IMR-90 (cell line): ENCODE measurements at regions not wholly inside any gene's neighbourhood (a gene's known extent, or its start where the extent isn't known, plus 50 kb on each side); places are given as distances from the start of the nearest gene placed in this dataset.

Source experiments
- ATAC-seq: fragments of 200-7000 bp; cut with Tn5 transposase; 2 replicates; pipeline ENCODE4 v1.9.1; 2020; ENCODE audit warnings: low read depth, mild to moderate bottlenecking, moderate library complexity
- BruUV-seq: library from RNA; stranded (reverse); fragments of 400-500 nt; replicated peaks from 2 replicates; lab custom pipeline; 2021; lab: Mats Ljungman, UMichigan
- CTCF ChIA-PET: fragments of 300-600 bp; formaldehyde crosslinking; extraction: SDS; loops from one replicate; lab custom pipeline; 2021; ENCODE audit warnings: antibody characterized with exemption; lab: Yijun Ruan, JAX
- POLR2A ChIA-PET: fragments of 300-600 bp; sonication (Branson Sonifier 250); formaldehyde crosslinking; loops from one replicate; lab custom pipeline; 2022; ENCODE audit warnings: antibody characterized with exemption; ENCODE audit not compliant: unreplicated experiment; lab: Charles Lee
- DNase-seq: peaks from one replicate; pipeline ENCODE4 v3.0.0; 2013
- H2AFZ ChIP-seq: replicated peaks from 2 replicates; pipeline ENCODE3; 2013; ENCODE audit warnings: low read length, mild to moderate bottlenecking; ENCODE audit not compliant: poor library complexity
- H2AK5ac ChIP-seq: 2 replicates; pipeline ENCODE4 v1.6.1; 2013; ENCODE audit warnings: low read depth, low read length, inconsistent platforms
- H2AK9ac ChIP-seq: replicated peaks from 2 replicates; pipeline ENCODE3; 2013; ENCODE audit warnings: mild to moderate bottlenecking, low read depth, low read length, moderate library complexity; ENCODE audit not compliant: poor library complexity
- H2BK120ac ChIP-seq: 2 replicates; pipeline ENCODE4 v1.6.1; 2013; ENCODE audit warnings: low read depth, low read length, inconsistent platforms
- H2BK15ac ChIP-seq: 3 replicates; pipeline ENCODE4 v1.6.1; 2013; ENCODE audit warnings: low read depth, low read length, inconsistent platforms
- H2BK20ac ChIP-seq: 2 replicates; pipeline ENCODE4 v1.6.1; 2013; ENCODE audit warnings: low read depth, mild to moderate bottlenecking, inconsistent platforms, low read length, moderate library complexity
- H2BK5ac ChIP-seq: 2 replicates; pipeline ENCODE4 v1.6.1; 2013; ENCODE audit warnings: mild to moderate bottlenecking, low read depth, low read length, inconsistent platforms; ENCODE audit not compliant: poor library complexity, severe bottlenecking
- H3K14ac ChIP-seq: replicated peaks from 2 replicates; pipeline ENCODE4 v1.6.1; 2013; ENCODE audit warnings: low read depth, low read length, inconsistent platforms
- H3K18ac ChIP-seq: 2 replicates; pipeline ENCODE4 v1.6.1; 2013; ENCODE audit warnings: low read depth, low read length, control low read depth
- H3K23ac ChIP-seq: 2 replicates; pipeline ENCODE4 v1.6.1; 2013; ENCODE audit warnings: low read depth, low read length, inconsistent platforms
- H3K27ac ChIP-seq: 2 replicates; pipeline ENCODE4 v1.5.1; 2013; ENCODE audit warnings: mild to moderate bottlenecking, control low read depth, low read length; ENCODE audit not compliant: insufficient read depth
- H3K27me3 ChIP-seq: 2 replicates; pipeline ENCODE4 v1.6.1; 2013; ENCODE audit warnings: low read length; ENCODE audit not compliant: control insufficient read depth, insufficient read depth
- H3K36me3 ChIP-seq: 2 replicates; pipeline ENCODE4 v1.6.1; 2013; ENCODE audit warnings: low read length, mixed read lengths; ENCODE audit not compliant: control insufficient read depth, insufficient read depth
- H3K4ac ChIP-seq: 2 replicates; pipeline ENCODE4 v1.6.1; 2013; ENCODE audit warnings: low read depth, low read length, inconsistent platforms
- H3K4me1 ChIP-seq: 2 replicates; pipeline ENCODE4 v1.6.1; 2013; ENCODE audit warnings: low read length, mixed read lengths; ENCODE audit not compliant: control insufficient read depth, insufficient read depth
- H3K4me2 ChIP-seq: 2 replicates; pipeline ENCODE4 v1.6.1; 2013; ENCODE audit warnings: low read depth, mild to moderate bottlenecking, control low read depth, low read length, moderate library complexity
- H3K4me3 ChIP-seq: 2 replicates; pipeline ENCODE4 v1.5.1; 2013; ENCODE audit warnings: low read depth, mild to moderate bottlenecking, control low read depth, low read length, moderate library complexity; ENCODE audit not compliant: insufficient read depth
- H3K56ac ChIP-seq: 2 replicates; pipeline ENCODE4 v1.6.1; 2013; ENCODE audit warnings: low read length, inconsistent platforms; ENCODE audit not compliant: insufficient read depth; ENCODE audit errors: extremely low read depth
- H3K79me1 ChIP-seq, 2 experiments: 2 replicates each; pipeline ENCODE4 v1.6.1; 2013; ENCODE audit warnings: low read length in 2 of 2, inconsistent platforms in 1 of 2, low read depth in 1 of 2
- H3K9ac ChIP-seq: 2 replicates; pipeline ENCODE4 v1.6.1; 2013; ENCODE audit warnings: low read depth, low read length, control low read depth
- H3K9me1 ChIP-seq: 2 replicates; pipeline ENCODE4 v1.6.1; 2013; ENCODE audit warnings: low read length, inconsistent platforms; ENCODE audit not compliant: insufficient read depth
- H3K9me3 ChIP-seq: 2 replicates; pipeline ENCODE4 v1.6.1; 2013; ENCODE audit warnings: low read length; ENCODE audit not compliant: control insufficient read depth, insufficient read depth
- H4K20me1 ChIP-seq: 2 replicates; pipeline ENCODE4 v1.6.1; 2013; ENCODE audit warnings: low read length, inconsistent platforms; ENCODE audit not compliant: insufficient read depth
- H4K5ac ChIP-seq: 2 replicates; pipeline ENCODE4 v1.6.1; 2013; ENCODE audit warnings: mild to moderate bottlenecking, low read depth, low read length, control low read depth
- H4K8ac ChIP-seq, 2 experiments: 2 replicates each; pipeline ENCODE4 v1.6.1; 2013; ENCODE audit warnings: low read depth in 2 of 2, low read length in 2 of 2, control low read depth in 1 of 2, inconsistent platforms in 1 of 2
- H4K91ac ChIP-seq: 2 replicates; pipeline ENCODE4 v1.6.1; 2013; ENCODE audit warnings: low read depth, low read length, inconsistent platforms; ENCODE audit not compliant: insufficient read depth
- BHLHE40 ChIP-seq: fragments of 150-350 bp; IDR thresholded peaks from 2 replicates; pipeline ENCODE4 v1.6.1; 2016; ENCODE audit warnings: mild to moderate bottlenecking, low read depth, low read length
- CEBPB ChIP-seq: IDR thresholded peaks from 2 replicates; pipeline ENCODE4 v1.6.1; 2012; ENCODE audit warnings: low read depth, low read length, improper control_type of control experiment
- CHD1 ChIP-seq: IDR thresholded peaks from 2 replicates; pipeline ENCODE4 v1.6.1; 2012; ENCODE audit warnings: low read depth, low read length, improper control_type of control experiment
- FOS ChIP-seq: fragments of 150-350 bp; IDR thresholded peaks from 2 replicates; pipeline ENCODE4 v1.6.1; 2016; ENCODE audit warnings: low read depth, low read length
- MAFK ChIP-seq: IDR thresholded peaks from 2 replicates; pipeline ENCODE4 v1.6.1; 2012; ENCODE audit warnings: low read depth, low read length, improper control_type of control experiment
- MAZ ChIP-seq: IDR thresholded peaks from 2 replicates; pipeline ENCODE4 v1.6.1; 2012; ENCODE audit warnings: low read depth, mild to moderate bottlenecking, low read length, improper control_type of control experiment, moderate library complexity, borderline replicate concordance
- MXI1 ChIP-seq: IDR thresholded peaks from 2 replicates; pipeline ENCODE4 v1.6.1; 2012; ENCODE audit warnings: low read depth, mild to moderate bottlenecking, low read length, moderate library complexity, borderline replicate concordance
- NFE2L2 ChIP-seq: fragments of 150-350 bp; IDR thresholded peaks from 2 replicates; pipeline ENCODE4 v1.6.1; 2016; ENCODE audit warnings: low read depth, mild to moderate bottlenecking, low read length
- POLR2A ChIP-seq: IDR thresholded peaks from 2 replicates; pipeline ENCODE4 v1.6.1; 2012; ENCODE audit warnings: mild to moderate bottlenecking, low read depth, low read length
- RAD21 ChIP-seq: IDR thresholded peaks from 2 replicates; pipeline ENCODE4 v1.6.1; 2012; ENCODE audit warnings: low read length, improper control_type of control experiment
- RCOR1 ChIP-seq: IDR thresholded peaks from 2 replicates; pipeline ENCODE4 v1.6.1; 2012; ENCODE audit warnings: mild to moderate bottlenecking, low read length, improper control_type of control experiment; ENCODE audit not compliant: insufficient replicate concordance
- RFX5 ChIP-seq: IDR thresholded peaks from 2 replicates; pipeline ENCODE4 v1.8.0; 2012; ENCODE audit warnings: low read depth, mild to moderate bottlenecking, low read length, moderate library complexity
- SMC3 ChIP-seq: fragments of 150-350 bp; IDR thresholded peaks from 2 replicates; pipeline ENCODE4 v1.6.1; 2016; ENCODE audit warnings: low read depth, mild to moderate bottlenecking, antibody characterized with exemption, low read length, moderate library complexity
- WGBS, 2 experiments: methylation state at CpG; one replicate each; pipeline versions ENCODE4 v1.1.5 to v1.1.7; 2013; ENCODE audit warnings: missing lambda C conversion rate in 2 of 2; ENCODE audit not compliant: insufficient read length in 1 of 2; ENCODE audit errors: extremely low coverage in 2 of 2; 5-methylcytosine and 5-hydroxymethylcytosine counted together
- dilution Hi-C: fragments of 300-500 bp; cut with HindIII; formaldehyde crosslinking; loops from one replicate; pipeline ENCODE4 v1.14.3; 2018; ENCODE audit warnings: low sequenced_read_pairs; ENCODE audit not compliant: unreplicated experiment
- in situ Hi-C: fragments of 300-500 bp; cut with MboI; formaldehyde crosslinking; loops from 3 replicates; pipeline ENCODE4 v1.14.3; 2019; ENCODE audit warnings: low sequenced_read_pairs, inconsistent platforms, mixed read lengths
- intact Hi-C: fragments of 100-400 bp; cut with micrococcal nuclease; formaldehyde crosslinking; loops from 2 replicates; pipeline ENCODE4 v1.10.0; 2022
- TF ChIP-seq, protein P1 (sequence below): fragments of 150-350 bp; IDR thresholded peaks from 2 replicates; pipeline ENCODE4 v1.6.1; 2017; ENCODE audit warnings: mild to moderate bottlenecking, antibody characterized with exemption, low read length, low read depth
- TF ChIP-seq, protein P2 (sequence below): conservative IDR thresholded peaks from 2 replicates; pipeline ENCODE4 v1.5.1; 2012; ENCODE audit warnings: mild to moderate bottlenecking, low read depth, low read length, improper control_type of control experiment
- TF ChIP-seq, protein P3 (sequence below): fragments of 150-350 bp; IDR thresholded peaks from 2 replicates; pipeline ENCODE4 v1.6.1; 2016; ENCODE audit warnings: low read depth, mild to moderate bottlenecking, low read length, moderate library complexity, borderline replicate concordance

DNA sequence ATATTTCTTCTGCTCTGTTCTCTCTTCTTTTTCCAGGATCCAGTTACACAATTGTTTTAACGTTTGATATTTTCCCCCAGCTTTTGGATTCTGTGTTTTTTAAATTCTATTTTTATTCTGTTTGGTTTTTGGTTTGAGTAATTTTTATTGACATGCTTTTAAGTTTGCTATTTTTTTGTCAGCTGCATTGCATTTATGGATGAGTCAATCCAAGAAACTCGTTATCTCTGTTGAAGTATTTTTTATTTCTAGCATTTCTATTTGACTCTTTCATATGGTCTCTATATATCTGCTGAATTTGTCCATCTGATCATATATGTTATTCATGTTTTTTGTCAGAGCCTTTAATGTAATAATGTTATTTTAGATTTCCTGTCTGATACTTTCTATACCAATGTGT is 65.6 kb downstream of the DDIT4L start:
- H3K14ac ChIP-seq, result no peak overlapping the region
- ChIA-PET POLR2A (no interaction called here), CTCF (no interaction called here)
- no peaks in the 10 kb centered on the region for H3K27me3 ChIP-seq
- no peaks in the 10 kb centered on the region for H3K9me1 ChIP-seq
- no peak for DNase-seq
- no peak overlapping the region for H2BK120ac ChIP-seq
- no peak overlapping the region for H2BK20ac ChIP-seq
- no peak overlapping the region for H2BK5ac ChIP-seq
- H3K79me1 ChIP-seq, result no peaks in the 10 kb centered on the region
- intact Hi-C loops (no loop called here), dilution Hi-C loops (no loop called here), in situ Hi-C loops (loop anchor here (25.0 kb wide), 1 partner anchor 113 kb away; no protein-coding TSS in a partner anchor)
- H4K8ac ChIP-seq, result no peak overlapping the region
- no peak overlapping the region for H3K4me2 ChIP-seq
- TF ChIP-seq CHD1, result no peak
- TF ChIP-seq, protein P1, sequence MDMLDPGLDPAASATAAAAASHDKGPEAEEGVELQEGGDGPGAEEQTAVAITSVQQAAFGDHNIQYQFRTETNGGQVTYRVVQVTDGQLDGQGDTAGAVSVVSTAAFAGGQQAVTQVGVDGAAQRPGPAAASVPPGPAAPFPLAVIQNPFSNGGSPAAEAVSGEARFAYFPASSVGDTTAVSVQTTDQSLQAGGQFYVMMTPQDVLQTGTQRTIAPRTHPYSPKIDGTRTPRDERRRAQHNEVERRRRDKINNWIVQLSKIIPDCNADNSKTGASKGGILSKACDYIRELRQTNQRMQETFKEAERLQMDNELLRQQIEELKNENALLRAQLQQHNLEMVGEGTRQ, result no peak
- TF ChIP-seq SMC3, result no peak
- no peak for TF ChIP-seq MXI1
- TF ChIP-seq BHLHE40, result no peak
- TF ChIP-seq MAFK, result no peak
- TF ChIP-seq RAD21, result no peak
- no peak for TF ChIP-seq RCOR1
- no peak for TF ChIP-seq FOS
- TF ChIP-seq CEBPB, result no peak
- TF ChIP-seq, protein P2, sequence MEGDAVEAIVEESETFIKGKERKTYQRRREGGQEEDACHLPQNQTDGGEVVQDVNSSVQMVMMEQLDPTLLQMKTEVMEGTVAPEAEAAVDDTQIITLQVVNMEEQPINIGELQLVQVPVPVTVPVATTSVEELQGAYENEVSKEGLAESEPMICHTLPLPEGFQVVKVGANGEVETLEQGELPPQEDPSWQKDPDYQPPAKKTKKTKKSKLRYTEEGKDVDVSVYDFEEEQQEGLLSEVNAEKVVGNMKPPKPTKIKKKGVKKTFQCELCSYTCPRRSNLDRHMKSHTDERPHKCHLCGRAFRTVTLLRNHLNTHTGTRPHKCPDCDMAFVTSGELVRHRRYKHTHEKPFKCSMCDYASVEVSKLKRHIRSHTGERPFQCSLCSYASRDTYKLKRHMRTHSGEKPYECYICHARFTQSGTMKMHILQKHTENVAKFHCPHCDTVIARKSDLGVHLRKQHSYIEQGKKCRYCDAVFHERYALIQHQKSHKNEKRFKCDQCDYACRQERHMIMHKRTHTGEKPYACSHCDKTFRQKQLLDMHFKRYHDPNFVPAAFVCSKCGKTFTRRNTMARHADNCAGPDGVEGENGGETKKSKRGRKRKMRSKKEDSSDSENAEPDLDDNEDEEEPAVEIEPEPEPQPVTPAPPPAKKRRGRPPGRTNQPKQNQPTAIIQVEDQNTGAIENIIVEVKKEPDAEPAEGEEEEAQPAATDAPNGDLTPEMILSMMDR, result no peak
- TF ChIP-seq MAZ, result no peak
- no peak for TF ChIP-seq POLR2A
- TF ChIP-seq RFX5, result no peak
- TF ChIP-seq NFE2L2, result no peak
- TF ChIP-seq, protein P3, sequence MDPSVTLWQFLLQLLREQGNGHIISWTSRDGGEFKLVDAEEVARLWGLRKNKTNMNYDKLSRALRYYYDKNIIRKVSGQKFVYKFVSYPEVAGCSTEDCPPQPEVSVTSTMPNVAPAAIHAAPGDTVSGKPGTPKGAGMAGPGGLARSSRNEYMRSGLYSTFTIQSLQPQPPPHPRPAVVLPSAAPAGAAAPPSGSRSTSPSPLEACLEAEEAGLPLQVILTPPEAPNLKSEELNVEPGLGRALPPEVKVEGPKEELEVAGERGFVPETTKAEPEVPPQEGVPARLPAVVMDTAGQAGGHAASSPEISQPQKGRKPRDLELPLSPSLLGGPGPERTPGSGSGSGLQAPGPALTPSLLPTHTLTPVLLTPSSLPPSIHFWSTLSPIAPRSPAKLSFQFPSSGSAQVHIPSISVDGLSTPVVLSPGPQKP, result no peak
- H3K4me1 ChIP-seq, result no peaks in the 10 kb centered on the region
- WGBS, 2 experiments, result no CpG with 5 or more reads among the region's 2 CpGs
- no peak for ATAC-seq
- no peak overlapping the region for H2BK15ac ChIP-seq
- no peak overlapping the region for H4K5ac ChIP-seq
- H2AFZ ChIP-seq, result no peak overlapping the region
- no peak overlapping the region for H3K56ac ChIP-seq
- no peaks in the 10 kb centered on the region for H4K20me1 ChIP-seq
- H3K4me3 ChIP-seq, result no peak overlapping the region
- no peak overlapping the region for H2AK9ac ChIP-seq
- H3K4ac ChIP-seq, result no peak overlapping the region
- H3K9ac ChIP-seq, result no peak overlapping the region
- no peak overlapping the region for H3K27ac ChIP-seq
- H3K36me3 ChIP-seq, result no peaks in the 10 kb centered on the region
- no peak overlapping the region for H3K23ac ChIP-seq
- no peak overlapping the region for H2AK5ac ChIP-seq
- no peak overlapping the region for H3K18ac ChIP-seq
- H4K91ac ChIP-seq, result no peak overlapping the region
- no peaks in the 10 kb centered on the region for H3K9me3 ChIP-seq
- BruUV-seq, result no TSS peak
